Subcutaneous abdominal adipose tissue (tissue), 5 donors: ENCODE measurements at regions not wholly inside any gene's neighbourhood (a gene's known extent, or its start where the extent isn't known, plus 50 kb on each side); places are given as distances from the start of the nearest gene placed in this dataset.

Experiments
- H3K27ac ChIP-seq: one replicate; pipeline ENCODE4 v1.7.0; 2013; ENCODE audit warnings: low read depth, mild to moderate bottlenecking, inconsistent platforms, low read length, moderate library complexity
- H3K27me3 ChIP-seq, 5 donors: one replicate each; pipeline ENCODE4 v1.7.0; 2013; ENCODE audit warnings: low read length in 5 of 5, inconsistent platforms in 1 of 5; ENCODE audit not compliant: control insufficient read depth in 5 of 5, insufficient read depth in 4 of 5
- H3K36me3 ChIP-seq, 5 donors: one replicate each; pipeline ENCODE4 v1.7.0; 2013; ENCODE audit warnings: low read length in 5 of 5; ENCODE audit not compliant: control insufficient read depth in 5 of 5, insufficient read depth in 5 of 5
- H3K4me1 ChIP-seq, 5 donors: one replicate each; pipeline ENCODE4 v1.7.0; 2013; ENCODE audit warnings: low read length in 5 of 5, mild to moderate bottlenecking in 3 of 5, moderate library complexity in 1 of 5; ENCODE audit not compliant: control insufficient read depth in 5 of 5, insufficient read depth in 5 of 5
- H3K4me3 ChIP-seq, 5 donors: one replicate each; pipeline ENCODE4 v1.7.0; 2013; ENCODE audit warnings: low read length in 5 of 5, low read depth in 1 of 5
- H3K9ac ChIP-seq, 5 donors: one replicate each; pipeline ENCODE4 v1.7.0; 2013; ENCODE audit warnings: low read length in 5 of 5, mild to moderate bottlenecking in 4 of 5, moderate library complexity in 3 of 5
- H3K9me3 ChIP-seq, 5 donors: one replicate each; pipeline ENCODE4 v1.7.0; 2013; ENCODE audit warnings: low read length in 5 of 5; ENCODE audit not compliant: control insufficient read depth in 5 of 5
- donor health status: healthy.
- donor health status: healthy.
- donor health status: healthy.
- donor health status: healthy.
- donor health status: healthy.

GRCh38 chr21:15279482-15279881, 214.7 kb upstream of the NRIP1 start:
- Histone ChIP-seq H3K9ac (no peak overlapping the region), H3K27me3 (no peaks in the 10 kb centered on the region), H3K4me3 (no peak overlapping the region), H3K36me3 (no peaks in the 10 kb centered on the region), H3K27ac (no peak overlapping the region), H3K9me3 (peaks cover 0 to 8% (median 4%) of the 10 kb centered on the region in 5 donors), H3K4me1 (peaks cover 0 to 28% (median 5%) of the 10 kb centered on the region in 5 donors)

- no peak overlapping the region for H3K4me3 ChIP-seq
- H3K27me3 ChIP-seq = no peaks in the 10 kb centered on the region
- peaks cover 0 to 11% (median 0%) of the 10 kb centered on the region in 5 donors for H3K4me1 ChIP-seq
- H3K27ac ChIP-seq = no peak overlapping the region
- no peak overlapping the region for H3K9ac ChIP-seq
- H3K9me3 ChIP-seq = peaks cover 0 to 8% (median 4%) of the 10 kb centered on the region in 5 donors
- H3K36me3 ChIP-seq = no peaks in the 10 kb centered on the region
Observed at GRCh38 chr21:15281714-15282113, 216.9 kb upstream of the NRIP1 start.

GRCh38 chr21:15282665-15283064, 217.9 kb upstream of the NRIP1 start:
- Histone ChIP-seq H3K9ac (no peak overlapping the region), H3K9me3 (peaks cover 0 to 8% (median 4%) of the 10 kb centered on the region in 5 donors), H3K4me3 (no peak overlapping the region), H3K27ac (no peak overlapping the region), H3K27me3 (no peaks in the 10 kb centered on the region), H3K4me1 (peaks cover 0 to 10% (median 0%) of the 10 kb centered on the region in 5 donors), H3K36me3 (no peaks in the 10 kb centered on the region)

DNA sequence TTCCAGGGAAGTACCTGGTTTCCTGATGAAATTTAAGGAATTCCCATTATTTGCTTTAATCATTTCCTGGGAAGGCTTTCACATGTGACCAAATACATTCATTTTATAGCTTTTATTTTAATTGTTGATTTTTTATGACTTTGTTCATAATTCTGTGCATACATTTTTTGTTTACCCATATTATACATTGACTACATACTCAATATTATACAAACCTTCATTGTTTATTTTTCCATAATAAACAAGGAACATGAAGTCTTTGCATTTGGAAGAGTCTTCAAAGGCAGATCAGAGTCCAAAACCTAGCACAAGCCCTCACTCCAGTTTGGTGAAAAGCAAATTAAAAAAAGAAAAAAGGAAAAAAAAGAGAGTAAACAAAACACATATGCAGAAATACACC, 218.3 kb upstream of the NRIP1 start:
- Histone ChIP-seq H3K9me3 (peaks cover 0 to 8% (median 4%) of the 10 kb centered on the region in 5 donors), H3K4me3 (no peak overlapping the region), H3K36me3 (no peaks in the 10 kb centered on the region), H3K27me3 (no peaks in the 10 kb centered on the region), H3K27ac (no peak overlapping the region), H3K9ac (no peak overlapping the region), H3K4me1 (peaks cover 0 to 5% (median 0%) of the 10 kb centered on the region in 5 donors)

GRCh38 chr21:15283789-15284188, 219.0 kb upstream of the NRIP1 start:
- no peak overlapping the region for H3K27ac ChIP-seq
- H3K9ac ChIP-seq = no peak overlapping the region
- H3K27me3 ChIP-seq = no peaks in the 10 kb centered on the region
- H3K4me3 ChIP-seq = no peak overlapping the region
- peaks cover 0 to 2% (median 0%) of the 10 kb centered on the region in 5 donors for H3K4me1 ChIP-seq
- no peaks in the 10 kb centered on the region for H3K36me3 ChIP-seq
- H3K9me3 ChIP-seq = peaks cover 0 to 8% (median 4%) of the 10 kb centered on the region in 5 donors

- no peak overlapping the region for H3K4me3 ChIP-seq
- no peak overlapping the region for H3K27ac ChIP-seq
- H3K9ac ChIP-seq = no peak overlapping the region
- peaks cover 0 to 8% (median 4%) of the 10 kb centered on the region in 5 donors for H3K9me3 ChIP-seq
- H3K27me3 ChIP-seq = no peaks in the 10 kb centered on the region
- H3K36me3 ChIP-seq = no peaks in the 10 kb centered on the region
- peaks cover 0 to 16% (median 4%) of the 10 kb centered on the region in 5 donors for H3K4me1 ChIP-seq
Observed at GRCh38 chr21:15285556-15285955, 220.8 kb upstream of the NRIP1 start.

- Histone ChIP-seq H3K36me3 (no peaks in the 10 kb centered on the region), H3K27me3 (no peaks in the 10 kb centered on the region), H3K9ac (no peak overlapping the region), H3K4me3 (no peak overlapping the region), H3K9me3 (no peaks in the 10 kb centered on the region), H3K27ac (no peak overlapping the region), H3K4me1 (peaks cover 0 to 16% (median 6%) of the 10 kb centered on the region in 5 donors)
Observed at GRCh38 chr21:15289246-15289645, 224.4 kb upstream of the NRIP1 start.

- H3K4me1 ChIP-seq = peaks cover 0 to 16% (median 6%) of the 10 kb centered on the region in 5 donors
- H3K9ac ChIP-seq = no peak overlapping the region
- H3K4me3 ChIP-seq = no peak overlapping the region
- no peaks in the 10 kb centered on the region for H3K36me3 ChIP-seq
- no peaks in the 10 kb centered on the region for H3K27me3 ChIP-seq
- H3K27ac ChIP-seq = no peak overlapping the region
- no peaks in the 10 kb centered on the region for H3K9me3 ChIP-seq
Observed at GRCh38 chr21:15289896-15290841, 225.4 kb upstream of the NRIP1 start.

GRCh38 chr21:15291621-15292266, 226.9 kb upstream of the NRIP1 start:
- no peak overlapping the region for H3K27ac ChIP-seq
- H3K4me1 ChIP-seq = peaks cover 0 to 16% (median 6%) of the 10 kb centered on the region in 5 donors
- H3K9ac ChIP-seq = no peak overlapping the region
- no peaks in the 10 kb centered on the region for H3K27me3 ChIP-seq
- H3K4me3 ChIP-seq = no peak overlapping the region
- H3K9me3 ChIP-seq = no peaks in the 10 kb centered on the region
- no peaks in the 10 kb centered on the region for H3K36me3 ChIP-seq

DNA sequence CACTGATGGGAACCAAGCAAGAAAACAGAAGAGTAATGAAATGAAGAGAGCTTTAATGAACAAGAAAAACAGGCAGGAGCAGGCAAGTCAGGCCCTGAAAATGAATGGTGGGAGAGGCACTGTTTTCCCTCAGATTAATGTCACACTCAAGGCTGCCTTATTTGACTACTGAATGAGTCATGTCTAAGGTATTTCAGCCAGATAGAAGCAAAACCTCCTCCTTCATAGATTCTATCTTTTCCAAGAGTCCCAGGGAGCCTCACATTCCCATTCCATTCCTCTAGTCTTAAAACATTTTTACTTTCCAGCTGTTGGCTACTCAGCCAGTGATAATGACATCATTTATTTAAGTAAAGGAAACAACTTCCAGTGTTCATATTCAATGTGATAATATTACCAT, 228.4 kb upstream of the NRIP1 start:
- no peak overlapping the region for H3K4me3 ChIP-seq
- H3K27me3 ChIP-seq = no peaks in the 10 kb centered on the region
- H3K4me1 ChIP-seq = peaks cover 0 to 16% (median 6%) of the 10 kb centered on the region in 5 donors
- no peak overlapping the region for H3K27ac ChIP-seq
- no peak overlapping the region for H3K9ac ChIP-seq
- H3K9me3 ChIP-seq = no peaks in the 10 kb centered on the region
- no peaks in the 10 kb centered on the region for H3K36me3 ChIP-seq
